Liver (tissue), 8 donors: ENCODE measurements at regions not wholly inside any gene's neighbourhood (a gene's known extent, or its start where the extent isn't known, plus 50 kb on each side); places are given as distances from the start of the nearest gene placed in this dataset.

Experiments used
- DNase-seq: peaks from one replicate; pipeline ENCODE4 v3.0.0-alpha.2; 2017; ENCODE audit warnings: low spot score
- H3K27ac ChIP-seq, 2 donors: one replicate each; pipeline ENCODE4 v1.7.0; 2013; ENCODE audit warnings: inconsistent platforms in 2 of 2, low read length in 2 of 2, control low read depth in 1 of 2, low read depth in 1 of 2, mild to moderate bottlenecking in 1 of 2
- H3K27me3 ChIP-seq, 4 donors: one replicate each; pipeline versions ENCODE4 v1.6.1 to v1.7.0; 2013; ENCODE audit warnings: low read length in 3 of 4, inconsistent platforms in 1 of 4, mild to moderate bottlenecking in 1 of 4, moderate library complexity in 1 of 4; ENCODE audit not compliant: control insufficient read depth in 4 of 4, insufficient read depth in 4 of 4
- H3K36me3 ChIP-seq, 4 donors: one replicate each; pipeline versions ENCODE4 v1.6.1 to v1.7.0; 2013; ENCODE audit warnings: low read length in 3 of 4, mild to moderate bottlenecking in 3 of 4, low read depth in 1 of 4, moderate library complexity in 1 of 4; ENCODE audit not compliant: control insufficient read depth in 4 of 4, insufficient read depth in 3 of 4
- H3K4me1 ChIP-seq, 4 donors: one replicate each; pipeline versions ENCODE4 v1.6.1 to v1.7.0; 2013; ENCODE audit warnings: low read length in 3 of 4, mild to moderate bottlenecking in 3 of 4, moderate library complexity in 1 of 4; ENCODE audit not compliant: control insufficient read depth in 4 of 4, insufficient read depth in 4 of 4
- H3K4me3 ChIP-seq, 3 donors: one replicate each; pipeline versions ENCODE4 v1.6.1 to v1.7.0; 2013; ENCODE audit warnings: low read length in 3 of 3, control low read depth in 1 of 3, low read depth in 1 of 3, mild to moderate bottlenecking in 1 of 3
- H3K9ac ChIP-seq, 2 donors: one replicate each; pipeline ENCODE4 v1.7.0; 2013; ENCODE audit warnings: low read length in 2 of 2, mild to moderate bottlenecking in 2 of 2, moderate library complexity in 2 of 2, control low read depth in 1 of 2, low read depth in 1 of 2
- H3K9me3 ChIP-seq, 4 donors: one replicate each; pipeline versions ENCODE4 v1.6.1 to v1.7.0; 2013; ENCODE audit warnings: low read length in 3 of 4; ENCODE audit not compliant: control insufficient read depth in 4 of 4
- CTCF ChIP-seq: fragments of 150-350 bp; IDR thresholded peaks from 2 replicates; pipeline ENCODE4 v1.5.1; 2017; ENCODE audit warnings: improper control_type of control experiment, low read depth, low read length; ENCODE audit not compliant: missing input control
- EGR1 ChIP-seq, 2 donors: IDR thresholded peaks; 2 replicates each; pipeline ENCODE4 v1.6.1; 2016 to 2018; ENCODE audit warnings: antibody characterized with exemption in 2 of 2, low read depth in 2 of 2
- FOXA1 ChIP-seq: IDR thresholded peaks from 2 replicates; pipeline ENCODE4 v1.6.1; 2016; ENCODE audit warnings: antibody characterized with exemption
- FOXA2 ChIP-seq: IDR thresholded peaks from 2 replicates; pipeline ENCODE4 v1.6.1; 2016; ENCODE audit warnings: antibody characterized with exemption
- GABPA ChIP-seq, 2 donors: IDR thresholded peaks in 1 of 2; conservative IDR thresholded peaks in 1 of 2; 2 replicates each; pipeline ENCODE4 v1.6.1; 2016; ENCODE audit warnings: antibody characterized with exemption in 2 of 2, mild to moderate bottlenecking in 1 of 2, moderate library complexity in 1 of 2
- HNF4A ChIP-seq, 2 donors: conservative IDR thresholded peaks; 2 replicates each; pipeline ENCODE4 v1.6.1; 2016; ENCODE audit warnings: antibody characterized with exemption in 2 of 2, mild to moderate bottlenecking in 2 of 2
- HNF4G ChIP-seq: IDR thresholded peaks from 2 replicates; pipeline ENCODE4 v1.6.1; 2016; ENCODE audit warnings: antibody characterized with exemption
- JUND ChIP-seq, 2 donors: IDR thresholded peaks; 2 replicates each; pipeline ENCODE4 v1.6.1; 2016; ENCODE audit warnings: antibody characterized with exemption in 2 of 2
- NR2F2 ChIP-seq: IDR thresholded peaks from 2 replicates; pipeline ENCODE4 v1.6.1; 2016; ENCODE audit warnings: antibody characterized with exemption
- RAD21 ChIP-seq, 2 donors: IDR thresholded peaks; 2 replicates each; pipeline ENCODE4 v1.6.1; 2016; ENCODE audit warnings: antibody characterized with exemption in 2 of 2, mild to moderate bottlenecking in 2 of 2
- REST ChIP-seq: IDR thresholded peaks from 2 replicates; pipeline ENCODE4 v1.6.1; 2016; ENCODE audit warnings: antibody characterized with exemption, mild to moderate bottlenecking
- RXRA ChIP-seq, 2 donors: IDR thresholded peaks; 2 replicates each; pipeline ENCODE4 v1.6.1; 2017 to 2018; ENCODE audit warnings: antibody characterized with exemption in 2 of 2, mild to moderate bottlenecking in 1 of 2
- SP1 ChIP-seq: IDR thresholded peaks from 2 replicates; pipeline ENCODE4 v1.6.1; 2018; ENCODE audit warnings: antibody characterized with exemption, mild to moderate bottlenecking
- TAF1 ChIP-seq: conservative IDR thresholded peaks from 2 replicates; pipeline ENCODE4 v1.6.1; 2016; ENCODE audit warnings: antibody characterized with exemption, mild to moderate bottlenecking
- YY1 ChIP-seq: IDR thresholded peaks from 2 replicates; pipeline ENCODE4 v1.6.1; 2016; ENCODE audit warnings: antibody characterized with exemption, mild to moderate bottlenecking
- ZBTB33 ChIP-seq: IDR thresholded peaks from 2 replicates; pipeline ENCODE4 v1.6.1; 2016; ENCODE audit warnings: antibody characterized with exemption
- WGBS: extraction: QIAGEN DNeasy Blood & Tissue Kit; methylation state at CpG from one replicate; pipeline ENCODE4 v1.1.7; 2013; 5-methylcytosine and 5-hydroxymethylcytosine counted together
- TF ChIP-seq, protein P1 (sequence below): IDR thresholded peaks from 2 replicates; pipeline ENCODE4 v1.6.1; 2016; ENCODE audit warnings: antibody characterized with exemption
- TF ChIP-seq, protein P2 (sequence below): IDR thresholded peaks from 2 replicates; pipeline ENCODE4 v1.6.1; 2016; ENCODE audit warnings: antibody characterized with exemption
- donor health status: healthy.
- donor health status: healthy.
- donor health status: healthy.
- donor health status: healthy.
- donor health status: healthy.

GRCh38 chr10:5272065-5272803 is 75.6 kb downstream of the AKR1C4 start:
- TF ChIP-seq TAF1, result no peak
- TF ChIP-seq, protein P1, sequence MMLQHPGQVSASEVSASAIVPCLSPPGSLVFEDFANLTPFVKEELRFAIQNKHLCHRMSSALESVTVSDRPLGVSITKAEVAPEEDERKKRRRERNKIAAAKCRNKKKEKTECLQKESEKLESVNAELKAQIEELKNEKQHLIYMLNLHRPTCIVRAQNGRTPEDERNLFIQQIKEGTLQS, result no peak
- no peak for TF ChIP-seq CTCF
- TF ChIP-seq ZBTB33, result no peak
- no peak for TF ChIP-seq HNF4G
- no peak for TF ChIP-seq RXRA (IDR thresholded peaks at IDR 0.05)
- TF ChIP-seq REST, result no peak
- no peak for TF ChIP-seq JUND (IDR thresholded peaks at IDR 0.05)
- TF ChIP-seq RAD21 (IDR thresholded peaks at IDR 0.05), result no peak
- TF ChIP-seq FOXA2, result no peak
- no peak for TF ChIP-seq HNF4A (conservative IDR thresholded peaks at IDR 0.05)
- no peak for TF ChIP-seq YY1
- no peak for TF ChIP-seq EGR1 (IDR thresholded peaks at IDR 0.05; ENCODE audit: low read depth in 2 of 2)
- TF ChIP-seq, protein P2, sequence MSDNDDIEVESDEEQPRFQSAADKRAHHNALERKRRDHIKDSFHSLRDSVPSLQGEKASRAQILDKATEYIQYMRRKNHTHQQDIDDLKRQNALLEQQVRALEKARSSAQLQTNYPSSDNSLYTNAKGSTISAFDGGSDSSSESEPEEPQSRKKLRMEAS, result no peak
- TF ChIP-seq SP1, result no peak
- TF ChIP-seq NR2F2, result no peak
- no peak for TF ChIP-seq FOXA1
- TF ChIP-seq GABPA (IDR thresholded peaks at IDR 0.05 in 1 of 2, conservative IDR thresholded peaks at IDR 0.05 in 1 of 2), result no peak
- H3K9ac ChIP-seq, result no peak overlapping the region
- H3K4me1 ChIP-seq, result no peaks in the 10 kb centered on the region
- H3K4me3 ChIP-seq, result no peak overlapping the region
- DNase-seq, result no peak
- WGBS, result 89% methylated on average over 3 of the region's 3 CpGs
- H3K27me3 ChIP-seq, result no peaks in the 10 kb centered on the region
- H3K36me3 ChIP-seq, result no peaks in the 10 kb centered on the region
- no peak overlapping the region for H3K27ac ChIP-seq
- no peaks in the 10 kb centered on the region for H3K9me3 ChIP-seq
